ENCODE measurements at regions not wholly inside any gene's neighbourhood (a gene's known extent, or its start where the extent isn't known, plus 50 kb on each side); places are given as distances from the start of the nearest gene placed in this dataset.

GRCh38 chr4:128572778-128573241 lies 236.7 kb upstream of the JADE1 start:
- no peak for TF ChIP-seq CTCF (IDR thresholded peaks at IDR 0.05; ENCODE audit: low read depth, low read length)
- Histone ChIP-seq H3K27me3 (ENCODE audit: control insufficient read depth, insufficient read depth, low read length) (no peaks in the 10 kb centered on the region), H3K4me3 (ENCODE audit: low read depth, low read length) (no peak overlapping the region), H3K9me3 (ENCODE audit: control insufficient read depth, insufficient read depth, low read length) (peaks cover 4% of the 10 kb centered on the region; the same call in 1 of the 2 replicates), H3K27ac (ENCODE audit: low read depth, low read length) (no peak overlapping the region)
- CTCF ChIA-PET: interaction anchor here (0.8 to 1.7 kb wide), 4 partner anchors 9 to 291 kb away, joined by 3 to 7 read pairs (median 3); no protein-coding TSS in a partner anchor
- POLR2A ChIA-PET: no interaction called here
- DNase-seq (ENCODE audit: low read depth, low spot score): no peak

GRCh38 chr4:128571747-128572146 lies 237.8 kb upstream of the JADE1 start:
- Histone ChIP-seq H3K27ac (ENCODE audit: low read depth, low read length) (no peak overlapping the region), H3K4me3 (ENCODE audit: low read depth, low read length) (no peak overlapping the region), H3K27me3 (ENCODE audit: control insufficient read depth, insufficient read depth, low read length) (no peaks in the 10 kb centered on the region), H3K9me3 (ENCODE audit: control insufficient read depth, insufficient read depth, low read length) (peaks cover 4% of the 10 kb centered on the region; the same call in 1 of the 2 replicates)
- CTCF ChIA-PET: interaction anchor here (1.0 kb wide), 1 partner anchor 292 kb away, joined by 3 read pairs; no protein-coding TSS in a partner anchor
- DNase-seq (ENCODE audit: low read depth, low spot score): peak; percentile 75
- TF ChIP-seq CTCF (IDR thresholded peaks at IDR 0.05; ENCODE audit: low read depth, low read length): no peak
- POLR2A ChIA-PET: interaction anchor here (0.6 kb wide), 1 partner anchor 154 kb away, joined by 3 read pairs; no protein-coding TSS in a partner anchor

- ChIA-PET CTCF (interaction anchor here (0.7 kb wide), 1 partner anchor 345 kb away, joined by 4 read pairs; no protein-coding TSS in a partner anchor), POLR2A (no interaction called here)
- Histone ChIP-seq H3K9me3 (ENCODE audit: control insufficient read depth, insufficient read depth, low read length) (no peaks in the 10 kb centered on the region), H3K27me3 (ENCODE audit: control insufficient read depth, insufficient read depth, low read length) (no peaks in the 10 kb centered on the region), H3K27ac (ENCODE audit: low read depth, low read length) (no peak overlapping the region), H3K4me3 (ENCODE audit: low read depth, low read length) (no peak overlapping the region)
- DNase-seq (ENCODE audit: low read depth, low spot score): no peak
- no peak for TF ChIP-seq CTCF (IDR thresholded peaks at IDR 0.05; ENCODE audit: low read depth, low read length)
These were observed 239.0 kb upstream of the JADE1 start for GRCh38 chr4:128570387-128570975.

- CTCF ChIA-PET: interaction anchor here (0.6 kb wide), 1 partner anchor 244 kb away, joined by 4 read pairs; no protein-coding TSS in a partner anchor
- no peak overlapping the region for H3K27ac ChIP-seq (ENCODE audit: low read depth, low read length)
- no peaks in the 10 kb centered on the region for H3K27me3 ChIP-seq (ENCODE audit: control insufficient read depth, insufficient read depth, low read length)
- H3K9me3 ChIP-seq (ENCODE audit: control insufficient read depth, insufficient read depth, low read length): no peaks in the 10 kb centered on the region
- no peak for TF ChIP-seq CTCF (IDR thresholded peaks at IDR 0.05; ENCODE audit: low read depth, low read length)
- no peak for DNase-seq (ENCODE audit: low read depth, low spot score)
- POLR2A ChIA-PET: no interaction called here
- no peak overlapping the region for H3K4me3 ChIP-seq (ENCODE audit: low read depth, low read length)
These were observed 242.8 kb upstream of the JADE1 start for GRCh38 chr4:128566693-128567092.

- no peak overlapping the region for H3K4me3 ChIP-seq (ENCODE audit: low read depth, low read length)
- no peak for DNase-seq (ENCODE audit: low read depth, low spot score)
- no peaks in the 10 kb centered on the region for H3K9me3 ChIP-seq (ENCODE audit: control insufficient read depth, insufficient read depth, low read length)
- H3K27ac ChIP-seq (ENCODE audit: low read depth, low read length): no peak overlapping the region
- ChIA-PET POLR2A (no interaction called here), CTCF (interaction anchor here (0.7 to 1.7 kb wide), 7 partner anchors 9 to 941 kb away, joined by 3 to 5 read pairs (median 4); no protein-coding TSS in a partner anchor)
- TF ChIP-seq CTCF (IDR thresholded peaks at IDR 0.05; ENCODE audit: low read depth, low read length): peak; percentile 54
- H3K27me3 ChIP-seq (ENCODE audit: control insufficient read depth, insufficient read depth, low read length): no peaks in the 10 kb centered on the region
These were observed 243.8 kb upstream of the JADE1 start for GRCh38 chr4:128565565-128566186.

All from AG04450 (cell line).